Endothelial cell of umbilical vein (primary cell): ENCODE measurements at regions not wholly inside any gene's neighbourhood (a gene's known extent, or its start where the extent isn't known, plus 50 kb on each side); places are given as distances from the start of the nearest gene placed in this dataset.

Experiments used
- BruUV-seq: library from RNA; stranded (reverse); fragments of 400-500 nt; replicated peaks from 2 replicates; lab custom pipeline; 2021; lab: Mats Ljungman, UMichigan
- CTCF ChIA-PET: fragments of 300-600, 350-600 bp; sonication (Branson Sonifier 250); formaldehyde crosslinking; loops from one replicate; lab custom pipeline; 2021; ENCODE audit warnings: antibody characterized with exemption, inconsistent platforms; lab: Charles Lee
- POLR2A ChIA-PET: fragments of 300-600, 350-600 bp; sonication (Branson Sonifier 250); formaldehyde crosslinking; loops from one replicate; lab custom pipeline; 2021; ENCODE audit warnings: antibody characterized with exemption, inconsistent platforms; lab: Charles Lee
- DNase-seq: peaks from one replicate; pipeline ENCODE4 v3.0.0-alpha.2; 2011; ENCODE audit warnings: low read depth, low spot score
- FAIRE-seq: peaks from 2 replicates; lab custom pipeline; 2011; peaks lifted over from hg19 to GRCh38; lab: Jason Lieb, UNC
- H2AFZ ChIP-seq: 2 replicates; pipeline ENCODE4 v1.6.0; 2012; ENCODE audit warnings: low read depth, low read length, control low read depth, inconsistent platforms
- H3K27ac ChIP-seq: 2 replicates; pipeline ENCODE4 v1.5.1; 2011; ENCODE audit warnings: low read depth, mild to moderate bottlenecking, control low read depth, low read length, moderate library complexity; ENCODE audit not compliant: insufficient read depth
- H3K27me3 ChIP-seq, 2 experiments: 2 replicates each; pipeline versions ENCODE4 v1.6.0 to v1.6.1; 2011; ENCODE audit warnings: low read length in 2 of 2, mixed read lengths in 1 of 2; ENCODE audit not compliant: control insufficient read depth in 2 of 2, insufficient read depth in 2 of 2
- H3K36me3 ChIP-seq, 2 experiments: 2 replicates in 1 of 2; 3 replicates in 1 of 2; pipeline ENCODE4 v1.5.1; 2011; ENCODE audit warnings: low read length in 2 of 2, mild to moderate bottlenecking in 1 of 2, moderate library complexity in 1 of 2; ENCODE audit not compliant: control insufficient read depth in 2 of 2, insufficient read depth in 2 of 2; ENCODE audit errors: extremely low read depth in 1 of 2
- H3K4me1 ChIP-seq: 3 replicates; pipeline ENCODE4 v1.5.1; 2011; ENCODE audit warnings: mild to moderate bottlenecking, low read length; ENCODE audit not compliant: control insufficient read depth, insufficient read depth; ENCODE audit errors: extremely low read depth
- H3K4me2 ChIP-seq: 2 replicates; pipeline ENCODE4 v1.6.1; 2011; ENCODE audit warnings: low read length, control low read depth, mixed read lengths; ENCODE audit not compliant: insufficient read depth
- H3K4me3 ChIP-seq, 3 experiments: fragments of 200-600 bp in 1 of 3; sonication (generic), shearing (Covaris generic) in 1 of 3; replicated peaks in 1 of 3; 2 replicates each; pipeline ENCODE4 v1.5.1; 2011 to 2016; ENCODE audit warnings: control low read depth in 3 of 3, low read length in 3 of 3, mild to moderate bottlenecking in 2 of 3, inconsistent platforms in 1 of 3, low read depth in 1 of 3, moderate library complexity in 1 of 3; ENCODE audit not compliant: insufficient read depth in 1 of 3
- H3K79me2 ChIP-seq: 2 replicates; pipeline ENCODE4 v1.6.0; 2012; ENCODE audit warnings: low read length, inconsistent platforms; ENCODE audit not compliant: control insufficient read depth, insufficient read depth
- H3K9ac ChIP-seq: replicated peaks from 2 replicates; pipeline ENCODE3; 2011; ENCODE audit warnings: low read length, control low read depth; ENCODE audit not compliant: insufficient read depth; ENCODE audit errors: extremely low read depth
- H3K9me1 ChIP-seq: replicated peaks from 3 replicates; pipeline ENCODE4 v1.6.0; 2011; ENCODE audit warnings: mild to moderate bottlenecking, low read length; ENCODE audit not compliant: control insufficient read depth, insufficient read depth; ENCODE audit errors: extremely low read depth
- H3K9me3 ChIP-seq: replicated peaks from 2 replicates; pipeline ENCODE4 v1.5.1; 2012; ENCODE audit warnings: low read length, inconsistent platforms; ENCODE audit not compliant: control insufficient read depth, insufficient read depth
- H4K20me1 ChIP-seq: replicated peaks from 2 replicates; pipeline ENCODE3; 2011; ENCODE audit warnings: mild to moderate bottlenecking, low read length; ENCODE audit not compliant: control insufficient read depth, insufficient read depth; ENCODE audit errors: extremely low read depth
- CTCF ChIP-seq, 2 donors: IDR thresholded peaks; 1 replicate in 1 of 2; 2 replicates in 1 of 2; pipeline ENCODE4 v1.5.1; 2011; ENCODE audit warnings: low read length in 2 of 2, mild to moderate bottlenecking in 2 of 2, moderate library complexity in 2 of 2, control low read depth in 1 of 2, inconsistent platforms in 1 of 2, low read depth in 1 of 2; ENCODE audit not compliant: insufficient read depth in 1 of 2; ENCODE audit errors: extremely low read depth in 1 of 2
- EZH2 ChIP-seq: IDR thresholded peaks from 2 replicates; pipeline ENCODE4 v1.6.1; 2012; ENCODE audit warnings: borderline replicate concordance, low read depth, mild to moderate bottlenecking, moderate library complexity, low read length, inconsistent platforms; ENCODE audit not compliant: severe bottlenecking
- FOS ChIP-seq: IDR thresholded peaks from 2 replicates; pipeline ENCODE4 v1.6.1; 2011; ENCODE audit warnings: mild to moderate bottlenecking, low read length, moderate library complexity, borderline replicate concordance; ENCODE audit not compliant: insufficient read depth
- GATA2 ChIP-seq: IDR thresholded peaks from 2 replicates; pipeline ENCODE4 v1.7.0; 2011; ENCODE audit warnings: low read depth, mild to moderate bottlenecking, moderate library complexity, mixed read lengths, low read length; ENCODE audit not compliant: insufficient read length, insufficient read depth
- JUN ChIP-seq: IDR thresholded peaks from 2 replicates; pipeline ENCODE4 v1.6.1; 2011; ENCODE audit warnings: borderline replicate concordance, low read depth; ENCODE audit not compliant: insufficient read length, insufficient read depth
- MAX ChIP-seq: IDR thresholded peaks from 2 replicates; pipeline ENCODE4 v1.6.1; 2011; ENCODE audit not compliant: insufficient read depth, insufficient read length
- MYC ChIP-seq: IDR thresholded peaks from one replicate; pipeline ENCODE4 v1.6.1; 2011; ENCODE audit warnings: mild to moderate bottlenecking, low read depth, low read length
- POLR2A ChIP-seq: IDR thresholded peaks from 2 replicates; pipeline ENCODE4 v1.6.1; 2012; ENCODE audit warnings: low read depth, mild to moderate bottlenecking, control low read depth, low read length
- POLR2AphosphoS5 ChIP-seq: IDR thresholded peaks from 2 replicates; pipeline ENCODE4 v1.6.1; 2012; ENCODE audit warnings: low read depth, mild to moderate bottlenecking, control low read depth, low read length, moderate library complexity; ENCODE audit not compliant: insufficient read depth
- dilution Hi-C: fragments of 300-500 bp; cut with MboI; formaldehyde crosslinking; loops from one replicate; pipeline ENCODE4 v1.15.0; 2019; ENCODE audit warnings: low sequenced_read_pairs; ENCODE audit not compliant: extremely low pct_ligation_motif_present
- intact Hi-C: fragments of 100-400 bp; cut with micrococcal nuclease; formaldehyde crosslinking; loops from one replicate; pipeline ENCODE4 v1.10.0; 2022

DNA sequence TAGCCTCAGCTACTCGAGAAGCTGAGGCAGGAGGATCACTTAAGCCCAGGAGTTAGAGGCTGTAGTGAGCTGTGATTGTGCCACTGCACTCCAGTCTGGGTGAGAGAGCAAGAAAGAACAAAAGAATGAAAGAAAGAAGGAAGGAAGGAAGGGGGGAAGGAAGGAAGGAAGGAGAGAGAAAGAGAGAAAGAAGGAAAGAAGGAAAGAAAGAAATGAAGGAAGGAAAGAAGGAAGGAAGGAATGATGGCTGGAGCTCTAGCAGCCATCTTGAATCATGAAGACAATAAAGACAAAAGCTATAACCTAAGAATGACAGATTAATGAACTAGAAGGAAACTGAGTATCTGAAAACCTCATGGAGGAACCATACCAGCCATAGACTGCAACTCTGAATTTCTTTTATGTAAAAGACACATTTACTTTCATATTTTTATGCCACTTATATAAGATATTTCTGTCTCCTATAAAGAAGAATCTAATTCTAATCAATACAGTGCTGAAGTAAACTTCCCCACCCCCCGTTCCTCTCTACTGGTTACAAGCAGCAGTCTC lies 522.3 kb upstream of the JARID2 start:
- H4K20me1 ChIP-seq = no peaks in the 10 kb centered on the region
- no peak overlapping the region for H3K27ac ChIP-seq
- BruUV-seq = no TSS peak
- no peaks in the 10 kb centered on the region for H3K36me3 ChIP-seq
- H3K9ac ChIP-seq = no peak overlapping the region
- TF ChIP-seq CTCF (IDR thresholded peaks at IDR 0.05; ENCODE audit: extremely low read depth in 1 of 2, insufficient read depth in 1 of 2, low read depth in 1 of 2, low read length in 2 of 2) = no peak
- no peak for TF ChIP-seq MAX
- TF ChIP-seq EZH2 = no peak
- no peak for TF ChIP-seq JUN
- no peak for TF ChIP-seq POLR2A
- no peak for TF ChIP-seq FOS
- TF ChIP-seq MYC = no peak
- no peak for TF ChIP-seq POLR2AphosphoS5
- no peak for TF ChIP-seq GATA2
- H3K4me3 ChIP-seq = no peak overlapping the region
- intact Hi-C loops = no loop called here
- no peaks in the 10 kb centered on the region for H3K79me2 ChIP-seq
- H2AFZ ChIP-seq = no peak overlapping the region
- H3K9me3 ChIP-seq = no peaks in the 10 kb centered on the region
- no peaks in the 10 kb centered on the region for H3K9me1 ChIP-seq
- ChIA-PET POLR2A (no interaction called here), CTCF (no interaction called here)
- no peak for FAIRE-seq
- no peaks in the 10 kb centered on the region for H3K4me1 ChIP-seq
- no peak for DNase-seq
- dilution Hi-C loops = no loop called here
- no peak overlapping the region for H3K4me2 ChIP-seq
- H3K27me3 ChIP-seq = no peaks in the 10 kb centered on the region
